ENCODE measurements at regions not wholly inside any gene's neighbourhood (a gene's known extent, or its start where the extent isn't known, plus 50 kb on each side); places are given as distances from the start of the nearest gene placed in this dataset.

- TF ChIP-seq KDM1A (IDR thresholded peaks at IDR 0.05; ENCODE audit: borderline replicate concordance, low read length) (no peak), NRF1 (IDR thresholded peaks at IDR 0.05; ENCODE audit: low read depth, low read length) (no peak), SP2 (IDR thresholded peaks at IDR 0.05; ENCODE audit: low read length) (no peak), HDAC2 (IDR thresholded peaks at IDR 0.05; ENCODE audit: borderline replicate concordance in 1 of 2, low read depth in 2 of 2, low read length in 2 of 2) (no peak), CTCF (IDR thresholded peaks at IDR 0.05; ENCODE audit: control extremely low read depth in 1 of 3, insufficient read depth in 1 of 3, low read depth in 1 of 3, low read length in 3 of 3) (no peak), CREB1 (IDR thresholded peaks at IDR 0.05) (no peak), EP300 (IDR thresholded peaks at IDR 0.05; ENCODE audit: borderline replicate concordance in 1 of 2, low read depth in 2 of 2, low read length in 2 of 2) (no peak), POLR2A (IDR thresholded peaks at IDR 0.05; ENCODE audit: control extremely low read depth in 1 of 2, low read depth in 2 of 2, low read length in 2 of 2) (no peak), ATF3 (IDR thresholded peaks at IDR 0.05; ENCODE audit: insufficient read depth, low read depth, low read length) (no peak), SAP30 (IDR thresholded peaks at IDR 0.05; ENCODE audit: insufficient read depth, insufficient replicate concordance, low read length) (no peak), EGR1 (IDR thresholded peaks at IDR 0.05; ENCODE audit: borderline replicate concordance, low read depth, low read length) (no peak), RXRA (IDR thresholded peaks at IDR 0.05; ENCODE audit: insufficient read depth, low read depth, low read length) (no peak)
- TF ChIP-seq, protein P1, sequence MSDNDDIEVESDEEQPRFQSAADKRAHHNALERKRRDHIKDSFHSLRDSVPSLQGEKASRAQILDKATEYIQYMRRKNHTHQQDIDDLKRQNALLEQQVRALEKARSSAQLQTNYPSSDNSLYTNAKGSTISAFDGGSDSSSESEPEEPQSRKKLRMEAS (IDR thresholded peaks at IDR 0.05): no peak
- TF ChIP-seq, protein P2, sequence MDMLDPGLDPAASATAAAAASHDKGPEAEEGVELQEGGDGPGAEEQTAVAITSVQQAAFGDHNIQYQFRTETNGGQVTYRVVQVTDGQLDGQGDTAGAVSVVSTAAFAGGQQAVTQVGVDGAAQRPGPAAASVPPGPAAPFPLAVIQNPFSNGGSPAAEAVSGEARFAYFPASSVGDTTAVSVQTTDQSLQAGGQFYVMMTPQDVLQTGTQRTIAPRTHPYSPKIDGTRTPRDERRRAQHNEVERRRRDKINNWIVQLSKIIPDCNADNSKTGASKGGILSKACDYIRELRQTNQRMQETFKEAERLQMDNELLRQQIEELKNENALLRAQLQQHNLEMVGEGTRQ (IDR thresholded peaks at IDR 0.05; ENCODE audit: low read length): no peak
Measured at GRCh38 chr1:2903226-2903625, 101.7 kb upstream of the TTC34 start.
